K562 (cell line): ENCODE measurements at regions not wholly inside any gene's neighbourhood (a gene's known extent, or its start where the extent isn't known, plus 50 kb on each side); places are given as distances from the start of the nearest gene placed in this dataset.

Source experiments
- ATAC-seq: fragments of 200-7000 bp; cut with Tn5 transposase; 3 replicates; pipeline ENCODE4 v1.9.1; 2020; ENCODE audit warnings: moderate library complexity
- BruUV-seq: library from RNA; stranded (reverse); fragments of 400-500 nt; replicated peaks from 2 replicates; lab custom pipeline; 2021; lab: Mats Ljungman, UMichigan
- CTCF ChIA-PET: fragments of 300-600 bp; formaldehyde crosslinking; extraction: SDS; loops from one replicate; lab custom pipeline; 2021; ENCODE audit warnings: low intra/inter-chr PET ratio; lab: Yijun Ruan, JAX
- POLR2A ChIA-PET: fragments of 300-600, 350-650 bp; sonication (Branson Sonifier 250); formaldehyde crosslinking; extraction: SDS; loops from one replicate; lab custom pipeline; 2021; ENCODE audit warnings: antibody characterized with exemption, inconsistent platforms; lab: Yijun Ruan, JAX
- DNase-seq, 4 experiments: peaks; one replicate each; pipeline versions ENCODE4 v3.0.0 to v3.0.0-alpha.2; 2011 to 2018; ENCODE audit warnings: low spot score in 3 of 4, mixed read lengths in 3 of 4; ENCODE audit errors: extremely low read depth in 1 of 4
- FAIRE-seq: peaks from 2 replicates; lab custom pipeline; 2011; peaks lifted over from hg19 to GRCh38; lab: Jason Lieb, UNC
- H2AFZ ChIP-seq: 2 replicates; pipeline ENCODE4 v1.6.0; 2011; ENCODE audit warnings: low read depth, low read length, control low read depth, inconsistent platforms
- H3K27ac ChIP-seq: fragments of 200-600 bp; 3 replicates; pipeline ENCODE4 v1.8.0; 2011; ENCODE audit warnings: low read depth, mild to moderate bottlenecking, control low read depth, inconsistent platforms, low read length, moderate library complexity, mixed read lengths; ENCODE audit errors: extremely low read depth
- H3K27me3 ChIP-seq, 2 experiments: fragments of 300-600 bp in 1 of 2; 2 replicates in 1 of 2; 3 replicates in 1 of 2; pipeline versions ENCODE4 v1.6.0 to v1.8.0; 2011; ENCODE audit warnings: inconsistent platforms in 2 of 2, low read length in 2 of 2, mild to moderate bottlenecking in 1 of 2, mixed read lengths in 1 of 2, moderate library complexity in 1 of 2; ENCODE audit not compliant: control insufficient read depth in 2 of 2, insufficient read depth in 2 of 2
- H3K36me3 ChIP-seq: fragments of 300-600 bp; 3 replicates; pipeline ENCODE4 v1.8.0; 2011; ENCODE audit warnings: mild to moderate bottlenecking, low read length, inconsistent platforms; ENCODE audit not compliant: control insufficient read depth, insufficient read depth
- H3K4me1 ChIP-seq, 2 experiments: fragments of 200-600 bp in 1 of 2; replicated peaks in 1 of 2; 2 replicates in 1 of 2; 3 replicates in 1 of 2; pipeline versions ENCODE4 v1.5.1 to v1.8.0; 2011; ENCODE audit warnings: inconsistent platforms in 2 of 2, low read length in 2 of 2, mild to moderate bottlenecking in 1 of 2, mixed read lengths in 1 of 2, moderate library complexity in 1 of 2; ENCODE audit not compliant: control insufficient read depth in 2 of 2, insufficient read depth in 2 of 2
- H3K4me2 ChIP-seq: 2 replicates; pipeline ENCODE4 v1.6.1; 2011; ENCODE audit warnings: low read length, control low read depth, inconsistent platforms, mixed read lengths; ENCODE audit not compliant: insufficient read depth
- H3K4me3 ChIP-seq: fragments of 200-600 bp; sonication (generic), shearing (Covaris generic); 2 replicates; pipeline ENCODE4 v1.5.1; 2016; ENCODE audit warnings: control low read depth, inconsistent platforms
- H3K79me2 ChIP-seq: fragments of 200-600 bp; 3 replicates; pipeline ENCODE4 v1.8.0; 2011; ENCODE audit warnings: low read length, inconsistent platforms; ENCODE audit not compliant: control insufficient read depth, insufficient read depth
- H3K9ac ChIP-seq, 2 experiments: 2 replicates each; pipeline versions ENCODE4 v1.6.0 to v1.6.1; 2011; ENCODE audit warnings: low read depth in 2 of 2, low read length in 2 of 2, control low read depth in 1 of 2, inconsistent platforms in 1 of 2, mild to moderate bottlenecking in 1 of 2, mixed read lengths in 1 of 2; ENCODE audit not compliant: insufficient read depth in 1 of 2
- H3K9me1 ChIP-seq: one replicate; pipeline ENCODE4 v1.6.0; 2011; ENCODE audit warnings: inconsistent platforms, mild to moderate bottlenecking, low read length, moderate library complexity; ENCODE audit not compliant: control insufficient read depth, insufficient read depth
- H3K9me3 ChIP-seq: replicated peaks from 2 replicates; pipeline ENCODE4 v1.5.1; 2011; ENCODE audit warnings: low read depth, low read length, inconsistent platforms; ENCODE audit not compliant: control insufficient read depth, insufficient read depth
- H4K20me1 ChIP-seq: replicated peaks from 2 replicates; pipeline ENCODE4 v1.6.1; 2011; ENCODE audit warnings: low read length, inconsistent platforms, mixed read lengths; ENCODE audit not compliant: control insufficient read depth, insufficient read depth
- BCOR ChIP-seq: fragments of 450-650 bp; IDR thresholded peaks from 2 replicates; pipeline ENCODE4 v1.6.1; 2016
- CREBBP ChIP-seq: IDR thresholded peaks from one replicate; pipeline ENCODE4 v1.6.1; 2012; ENCODE audit warnings: low read depth, mild to moderate bottlenecking, control low read depth, inconsistent platforms, low read length
- DACH1 ChIP-seq: fragments of 450-650 bp; IDR thresholded peaks from 2 replicates; pipeline ENCODE4 v1.6.1; 2018; ENCODE audit not compliant: partially characterized antibody
- HIVEP1 ChIP-seq: fragments of 250-450 bp; sonication (Bioruptor Pico); IDR thresholded peaks from 2 replicates; pipeline ENCODE4 v1.4.0; 2020; ENCODE audit warnings: mild to moderate bottlenecking
- HMBOX1 ChIP-seq: sonication (generic); IDR thresholded peaks from 2 replicates; pipeline ENCODE4 v1.6.1; 2016
- HNRNPK ChIP-seq: fragments of 200-400 bp; formaldehyde crosslinking; IDR thresholded peaks from one replicate; pipeline ENCODE4 v1.6.1; 2018; ENCODE audit warnings: mild to moderate bottlenecking, low read depth, low read length; ENCODE audit not compliant: poor library complexity, severe bottlenecking
- LARP7 ChIP-seq: fragments of 450-650 bp; IDR thresholded peaks from 2 replicates; pipeline ENCODE4 v1.6.1; 2016
- MECOM ChIP-seq: fragments of 250-450 bp; sonication (Bioruptor Pico); IDR thresholded peaks from 2 replicates; pipeline ENCODE4 v1.8.0; 2022; ENCODE audit warnings: inconsistent platforms
- MNT ChIP-seq, 2 experiments: fragments of 450-650 bp; conservative IDR thresholded peaks; 2 replicates each; pipeline ENCODE4 v1.6.1; 2017; ENCODE audit warnings: mild to moderate bottlenecking in 2 of 2, moderate library complexity in 2 of 2
- NCOA4 ChIP-seq: fragments of 450-650 bp; IDR thresholded peaks from 2 replicates; pipeline ENCODE4 v1.6.1; 2018; ENCODE audit warnings: mild to moderate bottlenecking; ENCODE audit not compliant: partially characterized antibody
- NR2C2 ChIP-seq, 2 experiments: fragments of 200-800 bp in 1 of 2; sonication (Bioruptor generic) in 1 of 2; sonication (generic) in 1 of 2; formaldehyde crosslinking in 1 of 2; IDR thresholded peaks; 2 replicates each; pipeline versions ENCODE4 v1.6.1 to v1.8.0; 2016 to 2022; ENCODE audit warnings: mild to moderate bottlenecking in 1 of 2, missing compliant biosample characterization in 1 of 2, missing genetic modification characterization in 1 of 2, missing genetic modification reagents in 1 of 2
- POLR2G ChIP-seq: fragments of 200-400 bp; formaldehyde crosslinking; IDR thresholded peaks from 2 replicates; pipeline ENCODE4 v1.6.1; 2017; ENCODE audit warnings: low read depth, mild to moderate bottlenecking, antibody characterized with exemption, low read length, moderate library complexity
- POU5F1 ChIP-seq: fragments of 150-350 bp; IDR thresholded peaks from 2 replicates; pipeline ENCODE4 v1.6.1; 2014; ENCODE audit warnings: borderline replicate concordance, low read length, low read depth, mild to moderate bottlenecking; ENCODE audit not compliant: partially characterized antibody
- SNAPC5 ChIP-seq: fragments of 250-450 bp; sonication (Bioruptor Pico); IDR thresholded peaks from 2 replicates; pipeline ENCODE4 v1.8.0; 2021; ENCODE audit warnings: moderate library complexity, mild to moderate bottlenecking, inconsistent platforms
- ZBTB9 ChIP-seq: fragments of 450-650 bp; formaldehyde crosslinking; IDR thresholded peaks from 2 replicates; pipeline ENCODE4 v1.4.0; 2020; ENCODE audit warnings: mild to moderate bottlenecking, moderate library complexity
- WGBS: fragments of 100-300 bp; shearing (Covaris generic); methylation state at CpG from one replicate; pipeline ENCODE4 v1.1.6; 2016; ENCODE audit warnings: low coverage, mixed read lengths; ENCODE audit not compliant: insufficient coverage; ENCODE audit errors: missing lambda C conversion rate; 5-methylcytosine and 5-hydroxymethylcytosine counted together
- in situ Hi-C: fragments of 300-500 bp; cut with MboI; formaldehyde crosslinking; loops from 4 replicates; pipeline ENCODE4 v1.15.0; 2018; ENCODE audit warnings: inconsistent platforms, mixed read lengths
- intact Hi-C: fragments of 100-400 bp; cut with micrococcal nuclease; formaldehyde crosslinking; loops from 2 replicates; pipeline ENCODE4 v1.14.2; 2022

- Histone ChIP-seq H4K20me1 (no peaks in the 10 kb centered on the region), H3K9ac (no peak overlapping the region), H3K4me2 (no peak overlapping the region), H3K36me3 (no peaks in the 10 kb centered on the region), H2AFZ (no peak overlapping the region), H3K27me3 (no peaks in the 10 kb centered on the region)
- ATAC-seq: no peak
- in situ Hi-C loops: no loop called here
- TF ChIP-seq NCOA4 (no peak), ZBTB9 (CRISPR knock-in tag) (no peak), SNAPC5 (no peak), MECOM (CRISPR knock-in tag) (no peak), HNRNPK (no peak), NR2C2 (CRISPR knock-in tag; IDR thresholded peaks at IDR 0.05) (no peak), NR2C2 (tag; IDR thresholded peaks at IDR 0.05) (no peak), HMBOX1 (no peak), BCOR (no peak), CREBBP (no peak), HIVEP1 (CRISPR knock-in tag) (no peak), LARP7 (no peak), POLR2G (no peak), DACH1 (no peak), POU5F1 (no peak), MNT (conservative IDR thresholded peaks at IDR 0.05) (no peak)
- TF ChIP-seq, all 486 proteins: peak for 0
- no peak overlapping the region for H3K4me3 ChIP-seq
- no peaks in the 10 kb centered on the region for H3K9me1 ChIP-seq
- no peaks in the 10 kb centered on the region for H3K4me1 ChIP-seq
- 0% methylated on average over 2 of the region's 2 CpGs for WGBS
- FAIRE-seq (no peak), DNase-seq (no peak)
- intact Hi-C loops: no loop called here
- no peaks in the 10 kb centered on the region for H3K79me2 ChIP-seq
- POLR2A ChIA-PET: no interaction called here
- no peak overlapping the region for H3K27ac ChIP-seq
- CTCF ChIA-PET: no interaction called here
- no peaks in the 10 kb centered on the region for H3K9me3 ChIP-seq
- BruUV-seq: no TSS peak
Observed at GRCh38 chr4:180240670-180241069, 2002.5 kb upstream of the TENM3 start.
